GM19467 (cell line): ENCODE measurements at regions not wholly inside any gene's neighbourhood (a gene's known extent, or its start where the extent isn't known, plus 50 kb on each side); places are given as distances from the start of the nearest gene placed in this dataset.

Experiments
- ATAC-seq: cut with Tn5 transposase; IDR thresholded peaks from one replicate; pipeline ENCODE4 v1.9.1; 2021; ENCODE audit warnings: mild to moderate bottlenecking, moderate library complexity; ENCODE audit not compliant: unreplicated experiment

- no peak for ATAC-seq
Observed at GRCh38 chr2:121004950-121005349, 269.3 kb downstream of the GLI2 start.

- ATAC-seq: no peak
Observed at GRCh38 chr2:121005453-121005852, 269.8 kb downstream of the GLI2 start.

- ATAC-seq: no peak
Observed at GRCh38 chr2:121006743-121007489, 271.2 kb downstream of the GLI2 start.

- no peak for ATAC-seq
Observed at GRCh38 chr2:121007490-121007853, 271.8 kb downstream of the GLI2 start.

GRCh38 chr2:121008975-121009374 is 273.3 kb downstream of the GLI2 start:
- ATAC-seq: no peak

GRCh38 chr2:121010998-121011397 is 274.0 kb downstream of the TFCP2L1 start:
- no peak for ATAC-seq

GRCh38 chr2:121014876-121015275 is 270.1 kb downstream of the TFCP2L1 start:
- ATAC-seq: no peak

- no peak for ATAC-seq
Observed at GRCh38 chr2:121015971-121016485, 269.0 kb downstream of the TFCP2L1 start.

- ATAC-seq: no peak
Observed at GRCh38 chr2:121017396-121017795, 267.6 kb downstream of the TFCP2L1 start.

- no peak for ATAC-seq
Observed at GRCh38 chr2:121018136-121019061, 266.6 kb downstream of the TFCP2L1 start.

GRCh38 chr2:121019071-121019470 is 265.9 kb downstream of the TFCP2L1 start:
- no peak for ATAC-seq

GRCh38 chr2:121019756-121020155 is 265.2 kb downstream of the TFCP2L1 start:
- ATAC-seq: no peak

- no peak for ATAC-seq
Observed at GRCh38 chr2:121021685-121022084, 263.3 kb downstream of the TFCP2L1 start.

GRCh38 chr2:121028577-121028976 is 256.4 kb downstream of the TFCP2L1 start:
- no peak for ATAC-seq

- no peak for ATAC-seq
Observed at GRCh38 chr2:121030523-121030922, 254.5 kb downstream of the TFCP2L1 start.

- ATAC-seq: no peak
Observed at GRCh38 chr2:121031568-121032340, 253.2 kb downstream of the TFCP2L1 start.

GRCh38 chr2:121033461-121033996 is 251.5 kb downstream of the TFCP2L1 start:
- ATAC-seq: no peak

GRCh38 chr2:121034551-121034950 is 250.5 kb downstream of the TFCP2L1 start:
- ATAC-seq: no peak

- ATAC-seq: no peak
Observed at GRCh38 chr2:121036226-121036692, 248.7 kb downstream of the TFCP2L1 start.

GRCh38 chr2:121037480-121037879 is 247.5 kb downstream of the TFCP2L1 start:
- ATAC-seq: no peak

- no peak for ATAC-seq
Observed at GRCh38 chr2:121038031-121038430, 247.0 kb downstream of the TFCP2L1 start.
